ENCODE measurements at regions not wholly inside any gene's neighbourhood (a gene's known extent, or its start where the extent isn't known, plus 50 kb on each side); places are given as distances from the start of the nearest gene placed in this dataset.
"Not testable (repeated sequence)": the region's sequence is repeated elsewhere in the genome, so short reads cannot be mapped to it uniquely, and the experiment has no call there.

DNA sequence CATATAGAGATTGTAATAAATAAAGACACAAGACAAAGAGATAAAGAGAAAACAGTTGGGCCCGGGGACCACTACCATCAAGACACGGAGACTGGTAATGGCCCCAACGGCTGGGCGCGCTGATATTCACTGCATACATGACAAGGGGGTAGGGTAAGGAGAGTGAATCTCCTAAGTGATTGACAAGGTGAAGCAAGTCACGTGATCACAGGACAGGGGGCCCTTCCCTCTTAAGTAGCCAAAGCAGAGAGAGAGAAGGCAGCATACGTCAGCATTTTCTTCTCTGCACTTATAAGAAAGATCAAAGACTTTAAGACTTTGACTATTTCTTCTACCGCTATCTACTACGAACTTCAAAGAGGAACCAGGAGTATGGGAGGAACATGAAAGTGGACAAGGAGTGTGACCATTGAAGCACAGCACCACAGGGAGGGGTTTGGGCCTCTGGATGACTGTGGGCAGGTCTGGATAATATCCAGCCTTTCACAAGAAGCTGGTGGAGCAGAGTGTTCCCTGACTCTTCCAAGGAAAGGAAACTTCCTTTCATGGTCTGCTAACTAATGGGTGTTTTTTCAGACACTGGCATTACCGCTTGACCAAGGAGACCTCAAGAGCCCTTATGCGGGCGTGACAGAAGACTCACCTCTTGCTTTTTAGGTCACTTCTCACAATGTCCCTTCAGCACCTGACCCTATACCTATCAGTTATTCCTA lies 75.6 kb downstream of the MRPL39 start:
- H3K36me3 Mint-ChIP-seq; H3K4me3 Mint-ChIP-seq; H3K9me3 Mint-ChIP-seq (ENCODE audit: low read depth); DNase-seq; H3K27me3 Mint-ChIP-seq; H3K4me1 Mint-ChIP-seq; H3K27ac Mint-ChIP-seq; CTCF ChIA-PET; ATAC-seq: not testable (repeated sequence)

DNA sequence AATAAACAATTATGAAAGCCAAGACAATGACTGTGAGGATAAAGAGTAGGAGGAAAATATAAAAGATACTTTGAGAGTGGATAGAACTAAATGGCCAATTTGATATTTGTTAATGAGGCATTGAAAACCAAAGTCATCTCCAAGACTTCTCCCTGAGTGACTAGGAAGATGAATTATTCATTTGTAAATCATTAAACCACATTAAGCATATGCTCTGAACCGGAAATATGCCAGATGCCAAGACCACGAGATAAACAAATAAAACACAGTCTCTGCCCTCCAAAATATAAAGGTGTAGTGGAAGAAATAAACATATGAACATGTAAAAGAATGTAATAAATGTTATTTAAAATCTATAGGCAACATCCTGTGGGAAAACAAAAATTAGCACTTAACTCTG lies 78.8 kb downstream of the MRPL39 start:
- Mint-ChIP-seq H3K9me3 (ENCODE audit: low read depth) (peaks cover 3% of the 10 kb centered on the region), H3K36me3 (peaks cover 13% of the 10 kb centered on the region), H3K4me3 (no peak overlapping the region), H3K27ac (no peak overlapping the region), H3K4me1 (no peaks in the 10 kb centered on the region), H3K27me3 (peaks cover 19% of the 10 kb centered on the region)
- CTCF ChIA-PET, result no interaction called here
- no peak for ATAC-seq
- no peak for DNase-seq

DNA sequence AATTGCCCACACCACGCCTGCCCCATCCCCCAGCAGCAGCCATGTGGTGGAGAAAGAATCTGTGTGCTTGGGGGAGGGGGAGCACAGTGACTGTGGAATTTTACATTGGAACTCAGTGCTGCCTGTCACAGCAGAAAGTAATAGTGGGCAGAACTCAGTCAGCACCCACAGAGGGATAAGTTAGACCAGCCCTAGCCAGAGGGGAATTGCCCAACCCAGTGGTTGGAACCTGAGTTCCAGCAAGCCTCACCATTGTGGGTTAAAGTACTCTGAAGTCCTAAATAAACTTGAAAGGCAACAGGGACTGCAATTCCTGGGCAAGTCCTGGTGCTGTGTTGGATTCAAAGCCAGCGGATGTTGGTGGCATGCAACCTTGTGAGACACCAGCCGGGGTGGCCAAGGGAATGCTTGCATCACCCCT lies 88.8 kb downstream of the MRPL39 start:
- peaks cover 8% of the 10 kb centered on the region for H3K9me3 Mint-ChIP-seq (ENCODE audit: low read depth)
- H3K36me3 Mint-ChIP-seq, result peaks cover 21% of the 10 kb centered on the region
- ATAC-seq (no peak), DNase-seq (no peak)
- H3K27me3 Mint-ChIP-seq, result peaks cover 13% of the 10 kb centered on the region
- H3K27ac Mint-ChIP-seq, result no peak overlapping the region
- CTCF ChIA-PET, result no interaction called here
- H3K4me3 Mint-ChIP-seq, result no peak overlapping the region
- peaks cover 11% of the 10 kb centered on the region for H3K4me1 Mint-ChIP-seq

DNA sequence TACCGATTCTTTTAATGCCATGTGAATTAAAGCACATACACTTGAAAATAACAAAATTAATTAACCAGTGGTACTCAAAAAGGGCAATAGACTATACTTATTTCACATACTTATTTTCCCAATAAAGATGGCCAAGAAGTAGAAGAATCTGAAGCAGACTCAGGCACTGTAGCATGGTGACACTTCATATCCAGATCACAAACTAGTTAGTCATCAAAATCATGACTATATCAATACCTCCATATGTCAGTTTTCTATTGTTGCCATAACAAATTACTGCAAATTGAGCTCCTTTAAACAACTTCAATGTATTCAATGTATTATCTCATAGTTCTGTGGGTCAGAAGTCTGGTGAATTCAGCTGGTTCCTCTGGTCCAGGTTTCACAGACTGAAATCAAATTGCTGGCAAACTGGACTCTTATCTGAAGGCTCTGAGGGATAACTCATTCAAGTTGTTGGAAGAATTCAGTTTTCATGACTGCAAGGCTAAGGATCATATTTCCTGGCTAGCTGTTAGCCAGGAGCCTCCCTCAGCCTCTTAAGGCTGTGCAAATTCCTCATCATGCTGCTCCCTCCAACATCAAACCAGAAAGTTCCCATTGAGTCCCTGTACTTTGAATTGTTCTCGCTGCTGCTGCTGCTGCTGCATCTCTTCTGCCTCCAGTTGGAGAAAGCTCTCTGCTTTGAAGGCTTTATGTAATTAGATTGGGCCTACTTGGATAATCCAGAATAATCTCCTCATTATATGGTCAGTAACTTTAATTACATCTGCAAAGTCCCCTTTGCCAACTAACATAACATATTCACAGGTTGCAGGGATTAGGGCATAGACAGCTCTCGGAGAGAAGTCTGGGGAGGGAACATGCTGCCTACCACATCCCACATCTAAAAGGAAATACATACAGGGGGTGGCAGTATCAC lies 91.5 kb downstream of the MRPL39 start:
- no peaks in the 10 kb centered on the region for H3K9me3 Mint-ChIP-seq (ENCODE audit: low read depth)
- no peak overlapping the region for H3K4me3 Mint-ChIP-seq
- CTCF ChIA-PET, result no interaction called here
- no peak for ATAC-seq
- H3K36me3 Mint-ChIP-seq, result peaks cover 21% of the 10 kb centered on the region
- peaks cover 32% of the 10 kb centered on the region for H3K4me1 Mint-ChIP-seq
- no peak overlapping the region for H3K27ac Mint-ChIP-seq
- no peak for DNase-seq
- H3K27me3 Mint-ChIP-seq, result peaks cover 5% of the 10 kb centered on the region

DNA sequence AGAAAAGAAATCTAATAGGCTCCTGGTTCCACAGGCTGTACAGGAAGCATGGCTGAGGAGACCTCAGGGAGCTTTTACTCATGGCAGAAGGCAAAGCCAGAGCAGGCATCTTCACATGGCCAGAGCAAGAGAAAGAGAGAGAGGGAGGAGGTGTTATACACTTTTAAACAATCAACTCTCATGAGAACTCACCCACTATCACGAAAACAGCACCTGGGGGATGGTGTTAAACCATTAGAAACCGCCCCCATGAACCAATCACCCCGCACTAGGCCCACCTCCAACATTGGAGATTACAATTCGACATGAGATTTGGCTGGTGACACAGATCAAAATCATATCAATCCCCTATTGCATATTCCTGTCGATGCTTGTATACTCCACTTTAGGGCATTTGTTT lies 93.5 kb downstream of the MRPL39 start:
- Mint-ChIP-seq H3K27ac (no peak overlapping the region), H3K4me1 (peaks cover 37% of the 10 kb centered on the region), H3K4me3 (no peak overlapping the region), H3K27me3 (no peaks in the 10 kb centered on the region), H3K36me3 (peaks cover 15% of the 10 kb centered on the region), H3K9me3 (ENCODE audit: low read depth) (no peaks in the 10 kb centered on the region)
- DNase-seq (no peak), ATAC-seq (no peak)
- CTCF ChIA-PET, result interaction anchor here (1.0 kb wide), 1 partner anchor 51 kb away, joined by 3 read pairs; no protein-coding TSS in a partner anchor

DNA sequence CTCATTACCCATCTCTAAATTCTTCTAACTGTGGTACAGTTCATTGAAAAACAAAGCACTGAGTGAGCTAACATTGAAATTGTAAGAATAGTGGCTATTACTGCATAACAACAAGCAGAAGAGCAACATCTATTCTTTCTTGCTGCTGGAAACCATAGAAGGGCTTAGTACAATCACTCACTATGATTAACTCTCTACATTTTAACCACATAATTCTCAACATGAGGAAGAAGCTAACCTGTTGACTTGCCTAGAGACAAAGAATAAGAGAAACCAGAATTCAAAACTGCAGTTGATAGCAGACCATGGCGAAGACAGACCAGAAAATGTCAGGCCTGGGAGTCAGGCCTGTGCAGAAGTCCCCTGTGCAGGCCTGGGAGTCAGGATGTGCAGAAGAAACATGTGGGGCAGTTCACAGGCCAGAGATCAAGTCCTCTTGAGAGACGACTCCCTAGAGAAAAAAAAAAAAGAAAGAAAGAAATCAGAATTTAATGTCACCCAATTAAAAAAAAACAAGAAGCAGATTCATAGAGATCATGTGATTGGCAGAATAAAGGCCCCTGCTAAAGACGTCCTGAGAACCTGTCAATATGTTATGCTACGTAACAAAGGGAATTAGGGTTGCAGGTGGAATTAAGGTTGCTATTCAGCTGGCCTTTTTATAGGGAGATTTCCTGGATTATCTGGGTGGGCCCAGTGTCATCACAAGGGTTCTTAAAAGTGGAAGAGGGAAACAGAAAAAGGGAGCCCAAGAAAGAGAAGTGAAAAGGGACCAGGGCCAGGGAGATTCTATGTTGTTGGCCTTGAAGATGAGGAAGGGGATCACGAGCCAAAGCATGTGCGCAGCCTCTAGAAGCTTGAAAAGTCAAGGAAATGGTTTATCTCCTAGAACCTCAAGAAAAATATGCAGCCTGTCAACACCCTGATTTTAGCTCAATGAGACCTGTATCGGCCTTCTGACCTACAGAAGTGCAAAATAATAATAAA lies 94.9 kb downstream of the MRPL39 start:
- Mint-ChIP-seq H3K27me3 (no peaks in the 10 kb centered on the region), H3K4me1 (peaks cover 51% of the 10 kb centered on the region), H3K27ac (peak overlapping the region; percentile 83), H3K9me3 (ENCODE audit: low read depth) (no peaks in the 10 kb centered on the region), H3K4me3 (peak overlapping the region; percentile 52), H3K36me3 (peaks cover 15% of the 10 kb centered on the region)
- DNase-seq (no peak), ATAC-seq (peak; percentile 16)
- CTCF ChIA-PET, result interaction anchor here (0.7 to 1.0 kb wide), 3 partner anchors 40 to 52 kb away, joined by 3 read pairs; no protein-coding TSS in a partner anchor

DNA sequence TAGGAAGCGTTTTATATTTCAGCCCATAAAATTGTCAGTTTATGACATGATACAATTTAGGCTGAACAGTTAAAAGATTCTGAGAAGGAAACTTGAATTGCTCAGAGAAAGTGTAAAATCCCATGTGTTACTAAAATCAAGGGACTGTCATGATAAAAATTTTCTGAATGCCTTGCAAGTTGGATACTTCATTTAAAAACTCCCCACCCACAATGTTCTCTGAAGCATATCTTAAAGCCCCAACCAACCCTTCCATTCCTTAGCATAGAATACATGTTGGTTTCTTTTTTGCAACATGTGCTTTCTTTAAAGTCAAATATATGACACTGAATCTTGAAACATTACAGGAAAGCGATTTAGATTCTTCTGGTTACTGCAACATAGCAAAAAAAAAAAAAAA lies 97.4 kb downstream of the MRPL39 start:
- Mint-ChIP-seq H3K36me3 (peaks cover 17% of the 10 kb centered on the region), H3K27me3 (no peaks in the 10 kb centered on the region), H3K9me3 (ENCODE audit: low read depth) (no peaks in the 10 kb centered on the region), H3K4me1 (peaks cover 61% of the 10 kb centered on the region), H3K4me3 (peak overlapping the region; percentile 61), H3K27ac (peak overlapping the region; percentile 79)
- ATAC-seq (peak; percentile 43), DNase-seq (no peak)
- CTCF ChIA-PET, result interaction anchor here (1.5 kb wide), 2 partner anchors 51 to 89 kb away, joined by 5 read pairs; no protein-coding TSS in a partner anchor

DNA sequence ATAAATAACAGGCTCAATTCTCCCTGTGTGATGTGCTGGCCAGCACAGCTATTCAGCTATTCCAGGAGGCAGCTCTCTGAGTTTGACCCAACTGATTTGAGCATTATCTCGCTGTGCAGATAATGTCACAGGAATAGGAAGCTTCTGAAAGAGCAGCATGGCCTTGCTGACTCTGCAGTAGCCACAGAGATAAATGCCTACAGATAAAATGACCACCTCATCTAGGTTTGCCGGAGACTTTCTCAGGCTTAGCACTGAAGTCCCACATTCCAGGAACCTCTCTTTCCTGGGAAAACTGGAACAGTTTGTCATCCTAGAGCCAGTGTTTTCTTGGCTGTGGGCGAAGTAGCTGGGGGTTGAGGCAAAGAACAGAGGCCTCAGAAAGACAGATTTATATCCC lies 98.9 kb downstream of the MRPL39 start:
- CTCF ChIA-PET, result interaction anchor here (0.9 to 3.0 kb wide), 7 partner anchors 8 to 87 kb away, joined by 3 to 16 read pairs (median 5); no protein-coding TSS in a partner anchor
- Mint-ChIP-seq H3K4me1 (peaks cover 54% of the 10 kb centered on the region), H3K4me3 (peak overlapping the region; percentile 61), H3K27ac (peak overlapping the region; percentile 82), H3K9me3 (ENCODE audit: low read depth) (peaks cover 2% of the 10 kb centered on the region), H3K27me3 (no peaks in the 10 kb centered on the region), H3K36me3 (peaks cover 23% of the 10 kb centered on the region)
- DNase-seq (no peak), ATAC-seq (no peak)

DNA sequence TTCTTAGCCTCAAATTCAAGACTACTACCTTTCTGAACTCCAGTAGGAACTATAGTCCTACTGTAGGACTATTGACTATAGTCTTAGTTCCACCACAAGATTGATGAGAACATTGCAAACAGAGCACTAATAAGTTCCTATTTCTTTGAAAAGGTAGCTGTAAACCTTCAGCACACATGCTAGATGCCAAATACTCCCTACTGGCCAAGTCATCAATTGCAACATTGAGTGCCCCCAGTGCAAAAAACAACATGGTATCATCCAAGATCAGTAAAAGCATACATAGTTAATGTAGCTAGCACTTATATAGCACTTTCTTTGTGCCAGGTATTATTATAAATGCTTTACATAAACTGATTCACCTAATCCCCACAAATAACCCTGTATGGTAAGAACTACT lies 99.8 kb downstream of the MRPL39 start:
- Mint-ChIP-seq H3K27me3 (no peaks in the 10 kb centered on the region), H3K4me1 (peaks cover 49% of the 10 kb centered on the region), H3K27ac (no peak overlapping the region), H3K4me3 (no peak overlapping the region), H3K9me3 (ENCODE audit: low read depth) (peaks cover 2% of the 10 kb centered on the region), H3K36me3 (peaks cover 22% of the 10 kb centered on the region)
- CTCF ChIA-PET, result interaction anchor here (0.9 to 3.0 kb wide), 9 partner anchors 18 to 86 kb away, joined by 3 to 16 read pairs (median 4); no protein-coding TSS in a partner anchor
- DNase-seq (no peak), ATAC-seq (peak; percentile 71)

DNA sequence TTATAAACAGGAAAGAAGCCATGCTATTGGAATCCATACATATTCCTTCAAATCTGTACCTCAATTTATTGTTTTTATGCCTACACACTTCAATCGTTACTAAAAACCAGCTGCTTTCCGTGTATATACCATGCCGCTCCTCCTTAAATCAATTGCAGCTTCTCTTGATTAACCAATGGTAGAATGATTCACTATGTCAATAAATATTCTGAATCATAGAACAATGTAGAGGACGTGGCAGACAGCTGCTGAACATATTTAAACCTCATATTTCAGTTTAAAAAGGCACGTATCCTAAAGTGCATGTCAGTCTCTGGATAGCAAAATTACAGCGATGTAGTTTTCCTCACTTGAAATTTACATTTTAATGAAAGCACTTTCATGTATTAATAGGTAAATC lies 100.4 kb downstream of the MRPL39 start:
- Mint-ChIP-seq H3K4me1 (peaks cover 47% of the 10 kb centered on the region), H3K36me3 (peaks cover 21% of the 10 kb centered on the region), H3K27me3 (no peaks in the 10 kb centered on the region), H3K4me3 (no peak overlapping the region), H3K9me3 (ENCODE audit: low read depth) (peaks cover 5% of the 10 kb centered on the region), H3K27ac (no peak overlapping the region)
- DNase-seq (no peak), ATAC-seq (no peak)
- CTCF ChIA-PET, result interaction anchor here (1.0 to 3.0 kb wide), 5 partner anchors 17 to 85 kb away, joined by 3 to 16 read pairs (median 4); no protein-coding TSS in a partner anchor

DNA sequence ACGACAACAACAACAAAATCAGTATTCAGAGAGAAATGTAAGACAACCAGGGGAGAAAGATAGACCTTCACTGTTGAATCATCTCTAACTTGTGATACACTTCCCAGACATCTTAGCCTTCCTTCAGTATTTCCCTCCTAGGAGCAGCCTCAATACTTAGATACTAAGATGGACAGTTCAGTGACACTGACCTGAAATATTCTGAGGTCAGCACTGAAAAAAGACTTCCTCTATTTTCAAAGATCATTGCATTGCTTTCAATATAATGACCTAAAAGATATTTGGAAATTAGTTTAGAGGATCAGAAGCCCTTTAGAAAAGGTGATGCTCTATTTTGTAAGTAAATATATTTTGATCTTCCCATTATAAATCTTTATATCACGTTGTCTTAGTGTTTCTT lies 101.0 kb downstream of the MRPL39 start:
- H3K9me3 Mint-ChIP-seq (ENCODE audit: low read depth), result peaks cover 10% of the 10 kb centered on the region
- H3K4me1 Mint-ChIP-seq, result peaks cover 50% of the 10 kb centered on the region
- ATAC-seq (no peak), DNase-seq (no peak)
- peaks cover 24% of the 10 kb centered on the region for H3K36me3 Mint-ChIP-seq
- H3K27ac Mint-ChIP-seq, result no peak overlapping the region
- CTCF ChIA-PET, result interaction anchor here (0.8 to 3.0 kb wide), 3 partner anchors 11 to 85 kb away, joined by 3 to 16 read pairs (median 4); no protein-coding TSS in a partner anchor
- H3K4me3 Mint-ChIP-seq, result no peak overlapping the region
- no peaks in the 10 kb centered on the region for H3K27me3 Mint-ChIP-seq

DNA sequence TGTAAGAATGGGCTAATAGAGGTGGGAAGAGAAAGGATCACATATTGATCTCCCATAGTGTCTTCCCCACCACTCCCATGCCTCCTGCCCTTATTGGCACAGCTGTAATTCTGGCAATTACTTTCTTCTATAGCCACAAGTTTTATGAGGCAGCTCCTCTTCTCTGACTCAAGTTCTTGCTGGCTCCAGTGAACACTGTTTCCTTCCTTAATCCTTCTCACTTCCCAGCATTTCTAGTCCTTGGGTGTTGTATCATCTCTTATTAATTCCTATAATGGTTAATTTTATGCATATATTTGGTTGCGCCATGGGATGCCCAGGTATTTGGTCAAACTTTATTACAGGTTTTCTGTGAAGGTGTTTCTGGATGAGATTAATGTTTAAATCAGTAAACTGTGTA lies 103.3 kb downstream of the MRPL39 start:
- no peak overlapping the region for H3K27ac Mint-ChIP-seq
- CTCF ChIA-PET, result no interaction called here
- DNase-seq (no peak), ATAC-seq (no peak)
- peaks cover 33% of the 10 kb centered on the region for H3K36me3 Mint-ChIP-seq
- H3K9me3 Mint-ChIP-seq (ENCODE audit: low read depth), result peaks cover 13% of the 10 kb centered on the region
- no peak overlapping the region for H3K4me3 Mint-ChIP-seq
- H3K4me1 Mint-ChIP-seq, result peaks cover 44% of the 10 kb centered on the region
- H3K27me3 Mint-ChIP-seq, result no peaks in the 10 kb centered on the region
